Uterus (tissue), 3 donors: ENCODE measurements at regions not wholly inside any gene's neighbourhood (a gene's known extent, or its start where the extent isn't known, plus 50 kb on each side); places are given as distances from the start of the nearest gene placed in this dataset.

Source experiments
- DNase-seq, 2 donors: peaks; one replicate each; pipeline ENCODE4 v3.0.0-alpha.2; 2019 to 2020
- H3K27ac ChIP-seq, 2 donors: fragments of 200-600 bp; sonication (generic); 1 replicate in 1 of 2; 2 replicates in 1 of 2; pipeline ENCODE4 v1.5.1; 2016 to 2018
- H3K27me3 ChIP-seq, 2 donors: fragments of 200-600 bp; sonication (generic); one replicate each; pipeline ENCODE4 v1.5.1; 2018 to 2019; ENCODE audit warnings: control low read depth in 1 of 2
- H3K36me3 ChIP-seq, 2 donors: fragments of 200-600 bp; sonication (generic); one replicate each; pipeline ENCODE4 v1.5.1; 2019; ENCODE audit warnings: control low read depth in 1 of 2
- H3K4me1 ChIP-seq, 2 donors: fragments of 200-600 bp; sonication (generic); one replicate each; pipeline ENCODE4 v1.5.1; 2018 to 2019; ENCODE audit warnings: control low read depth in 1 of 2
- H3K4me3 ChIP-seq, 2 donors: fragments of 200-600 bp; sonication (generic); 1 replicate in 1 of 2; 2 replicates in 1 of 2; pipeline ENCODE4 v1.5.1; 2018 to 2019; ENCODE audit warnings: mild to moderate bottlenecking in 1 of 2
- H3K9me3 ChIP-seq, 2 donors: fragments of 200-600 bp; sonication (generic); one replicate each; pipeline ENCODE4 v1.5.1; 2019; ENCODE audit warnings: control low read depth in 1 of 2
- CTCF ChIP-seq, 4 experiments: fragments of 200-600 bp in 2 of 4; fragments of 450-650 bp in 2 of 4; sonication (generic) in 2 of 4; IDR thresholded peaks; one replicate each; pipeline ENCODE4 v1.5.1; 2016 to 2019; ENCODE audit warnings: antibody characterized with exemption in 4 of 4, mild to moderate bottlenecking in 2 of 4, moderate library complexity in 1 of 4
- POLR2A ChIP-seq, 2 donors: fragments of 450-650 bp; IDR thresholded peaks; one replicate each; pipeline ENCODE4 v1.6.1; 2016; ENCODE audit warnings: antibody characterized with exemption in 2 of 2, mild to moderate bottlenecking in 1 of 2, moderate library complexity in 1 of 2
- intact Hi-C: fragments of 100-400 bp; cut with DNase I; formaldehyde crosslinking; loops from one replicate; pipeline ENCODE4 v1.15.1; 2023; ENCODE audit warnings: low total_unique reads
- donor health status: DM: yes; HTN: yes; CAD: no.

- intact Hi-C loops, result no loop called here
- no peak overlapping the region for H3K4me3 ChIP-seq
- TF ChIP-seq CTCF (IDR thresholded peaks at IDR 0.05), result no peak
- TF ChIP-seq POLR2A (IDR thresholded peaks at IDR 0.05), result no peak
- H3K27ac ChIP-seq, result no peak overlapping the region
- no peaks in the 10 kb centered on the region for H3K27me3 ChIP-seq
- no peaks in the 10 kb centered on the region for H3K4me1 ChIP-seq
- H3K9me3 ChIP-seq, result no peaks in the 10 kb centered on the region
- no peak for DNase-seq
- no peaks in the 10 kb centered on the region for H3K36me3 ChIP-seq
These were observed 428.8 kb downstream of the DYNC2H1 start for GRCh38 chr11:103537904-103538502.

- H3K36me3 ChIP-seq, result no peaks in the 10 kb centered on the region
- H3K27ac ChIP-seq, result no peak overlapping the region
- H3K4me1 ChIP-seq, result no peaks in the 10 kb centered on the region
- H3K27me3 ChIP-seq, result no peaks in the 10 kb centered on the region
- no peak overlapping the region for H3K4me3 ChIP-seq
- intact Hi-C loops, result no loop called here
- DNase-seq, result no peak
- TF ChIP-seq CTCF (IDR thresholded peaks at IDR 0.05), result no peak
- TF ChIP-seq POLR2A (IDR thresholded peaks at IDR 0.05), result no peak
- no peaks in the 10 kb centered on the region for H3K9me3 ChIP-seq
These were observed 429.9 kb downstream of the DYNC2H1 start for GRCh38 chr11:103539166-103539565.

GRCh38 chr11:103541186-103541795, 432.1 kb downstream of the DYNC2H1 start:
- TF ChIP-seq CTCF (IDR thresholded peaks at IDR 0.05) (no peak), POLR2A (IDR thresholded peaks at IDR 0.05) (no peak)
- intact Hi-C loops, result no loop called here
- H3K4me3 ChIP-seq, result no peak overlapping the region
- no peaks in the 10 kb centered on the region for H3K9me3 ChIP-seq
- H3K4me1 ChIP-seq, result no peaks in the 10 kb centered on the region
- H3K36me3 ChIP-seq, result no peaks in the 10 kb centered on the region
- DNase-seq, result no peak
- H3K27me3 ChIP-seq, result no peaks in the 10 kb centered on the region
- H3K27ac ChIP-seq, result no peak overlapping the region

GRCh38 chr11:103542851-103543250, 433.6 kb downstream of the DYNC2H1 start:
- no peak overlapping the region for H3K27ac ChIP-seq
- no peak overlapping the region for H3K4me3 ChIP-seq
- H3K9me3 ChIP-seq, result no peaks in the 10 kb centered on the region
- no peaks in the 10 kb centered on the region for H3K4me1 ChIP-seq
- TF ChIP-seq POLR2A (IDR thresholded peaks at IDR 0.05), result no peak
- TF ChIP-seq CTCF (IDR thresholded peaks at IDR 0.05), result no peak
- DNase-seq, result no peak
- no peaks in the 10 kb centered on the region for H3K36me3 ChIP-seq
- no peaks in the 10 kb centered on the region for H3K27me3 ChIP-seq
- intact Hi-C loops, result no loop called here

- Histone ChIP-seq H3K4me3 (no peak overlapping the region), H3K36me3 (no peaks in the 10 kb centered on the region), H3K4me1 (no peaks in the 10 kb centered on the region), H3K27ac (no peak overlapping the region), H3K9me3 (no peaks in the 10 kb centered on the region), H3K27me3 (no peaks in the 10 kb centered on the region)
- DNase-seq, result no peak
- no peak for TF ChIP-seq POLR2A (IDR thresholded peaks at IDR 0.05)
- TF ChIP-seq CTCF (IDR thresholded peaks at IDR 0.05), result no peak
- intact Hi-C loops, result no loop called here
These were observed 434.2 kb downstream of the DYNC2H1 start for GRCh38 chr11:103543456-103543855.
